KOPT-K1 (cell line): ENCODE measurements at regions not wholly inside any gene's neighbourhood (a gene's known extent, or its start where the extent isn't known, plus 50 kb on each side); places are given as distances from the start of the nearest gene placed in this dataset.

Experiments
- H3K27ac ChIP-seq: fragments of 200-600 bp; sonication (generic); 2 replicates; pipeline ENCODE4 v1.5.1; 2016; ENCODE audit warnings: antibody characterized with exemption, mild to moderate bottlenecking, low read depth, low read length; ENCODE audit not compliant: poor library complexity, severe bottlenecking
- H3K36me3 ChIP-seq: fragments of 200-600 bp; sonication (generic); 2 replicates; pipeline ENCODE4 v1.5.1; 2017; ENCODE audit warnings: antibody characterized with exemption, mild to moderate bottlenecking, low read length, moderate library complexity; ENCODE audit not compliant: insufficient read depth
- H3K9me3 ChIP-seq: fragments of 200-600 bp; sonication (generic); 2 replicates; pipeline ENCODE4 v1.5.1; 2017; ENCODE audit warnings: antibody characterized with exemption, low read length, mild to moderate bottlenecking; ENCODE audit not compliant: insufficient read depth, poor library complexity, severe bottlenecking

DNA sequence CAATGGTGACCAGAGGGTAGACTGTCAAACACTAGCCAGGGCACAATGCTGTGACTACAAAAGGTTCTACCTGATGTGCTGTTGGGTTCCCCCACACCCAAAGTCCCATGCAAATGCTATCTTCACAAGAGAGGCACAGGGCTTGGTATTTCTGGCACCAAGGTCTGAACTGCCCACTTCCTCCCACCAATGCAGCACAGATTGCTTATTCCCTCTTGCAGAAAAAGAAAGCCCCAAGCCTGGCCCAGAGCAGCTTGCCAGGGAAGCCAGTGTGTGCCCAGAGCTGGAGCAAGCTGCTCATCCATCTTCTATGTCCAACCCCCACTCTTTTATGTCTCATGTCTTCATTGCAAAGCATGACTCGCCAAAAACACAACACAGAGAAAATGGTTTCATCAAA lies 149.4 kb upstream of the CAMK1G start:
- H3K36me3 ChIP-seq: no peaks in the 10 kb centered on the region
- H3K27ac ChIP-seq: no peak overlapping the region
- H3K9me3 ChIP-seq: no peaks in the 10 kb centered on the region

DNA sequence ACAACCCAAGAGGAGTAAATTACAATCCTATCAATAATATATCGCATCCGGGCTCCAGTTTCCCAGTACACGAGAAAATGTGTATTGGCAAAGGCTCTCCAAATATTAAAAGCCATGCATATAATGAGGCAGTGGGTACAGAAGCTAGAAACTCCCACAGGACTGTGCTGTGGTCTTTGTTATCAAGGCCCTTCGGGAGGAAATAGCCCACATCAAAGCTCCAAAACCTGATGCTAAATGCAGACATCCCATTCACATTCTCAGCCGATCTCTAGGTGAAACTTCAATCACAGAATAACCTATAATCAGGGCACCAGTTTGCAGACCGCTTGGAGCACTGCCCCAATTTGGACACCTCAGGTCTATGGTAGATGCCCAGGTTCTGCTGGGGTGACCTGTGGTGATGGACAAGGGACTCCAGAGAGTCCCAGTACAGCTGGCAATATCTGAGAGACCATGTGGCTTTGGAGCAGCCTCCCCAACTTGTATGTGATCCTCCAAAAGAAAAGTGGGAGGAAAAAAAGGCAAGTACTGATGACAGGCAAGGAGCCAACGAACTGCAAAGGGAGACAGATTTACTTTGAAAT lies 148.8 kb upstream of the CAMK1G start:
- no peak overlapping the region for H3K27ac ChIP-seq
- H3K36me3 ChIP-seq: no peaks in the 10 kb centered on the region
- no peaks in the 10 kb centered on the region for H3K9me3 ChIP-seq

DNA sequence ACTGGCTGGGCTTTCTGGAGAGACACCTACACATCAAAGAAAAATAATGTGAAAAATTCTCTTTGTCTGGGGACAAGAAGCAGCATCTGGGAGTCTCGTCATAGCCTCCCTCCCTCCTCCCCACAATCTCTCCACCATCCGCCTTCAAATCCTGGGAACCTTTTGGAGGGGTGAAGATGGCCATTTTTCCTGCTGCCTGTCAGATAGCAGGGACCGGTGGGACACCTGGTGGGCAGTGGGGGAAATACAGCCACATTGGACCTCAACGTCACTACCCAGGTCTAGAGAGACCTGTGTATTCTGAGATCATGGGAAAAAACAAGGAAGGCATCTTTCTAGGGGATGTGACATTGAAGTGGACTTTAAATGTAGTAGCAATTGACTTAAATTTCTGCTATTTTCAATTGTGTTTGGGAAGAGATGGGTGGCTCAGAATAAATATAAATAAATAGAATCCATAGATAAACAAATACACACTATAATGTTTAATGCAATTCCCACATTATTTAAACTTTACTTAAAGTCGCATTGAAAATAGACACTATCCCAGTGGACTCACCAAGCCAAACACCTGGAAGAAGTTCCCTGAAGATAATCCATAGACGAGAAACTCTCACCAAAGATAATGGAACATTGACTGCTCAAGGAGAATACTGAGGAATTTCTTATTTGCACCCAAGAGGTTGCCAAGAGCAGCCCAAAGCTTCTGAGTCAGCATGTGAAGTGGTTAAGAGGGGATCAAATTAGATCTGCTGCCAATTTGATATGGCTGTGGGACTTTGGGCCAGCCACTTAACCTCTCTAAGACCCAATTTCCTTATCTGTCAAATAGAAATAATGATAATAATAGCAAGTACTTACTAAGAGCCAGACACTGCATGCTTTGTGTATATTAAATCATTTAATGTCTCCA lies 147.6 kb upstream of the CAMK1G start:
- Histone ChIP-seq H3K36me3 (no peaks in the 10 kb centered on the region), H3K9me3 (no peaks in the 10 kb centered on the region), H3K27ac (no peak overlapping the region)

DNA sequence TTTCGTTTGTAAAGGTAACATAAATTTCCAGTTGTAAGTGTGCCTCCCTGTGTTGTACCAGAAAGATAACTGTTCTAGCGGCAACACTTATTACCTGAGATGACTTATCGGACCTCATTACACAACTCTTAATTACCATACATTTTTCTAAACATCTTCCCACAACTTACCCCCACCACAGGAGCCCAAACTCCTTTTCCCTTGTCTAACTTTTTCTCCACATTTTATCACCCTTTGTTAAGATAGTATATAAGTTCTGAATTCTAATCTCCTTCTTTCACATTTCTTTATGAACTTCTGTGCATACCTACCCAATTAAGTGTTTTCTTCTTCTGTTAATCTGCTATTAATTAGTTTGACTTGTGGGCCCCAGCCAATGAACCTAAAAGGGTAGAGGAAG lies 143.7 kb upstream of the CAMK1G start:
- H3K27ac ChIP-seq: no peak overlapping the region
- H3K9me3 ChIP-seq: no peaks in the 10 kb centered on the region
- no peaks in the 10 kb centered on the region for H3K36me3 ChIP-seq

DNA sequence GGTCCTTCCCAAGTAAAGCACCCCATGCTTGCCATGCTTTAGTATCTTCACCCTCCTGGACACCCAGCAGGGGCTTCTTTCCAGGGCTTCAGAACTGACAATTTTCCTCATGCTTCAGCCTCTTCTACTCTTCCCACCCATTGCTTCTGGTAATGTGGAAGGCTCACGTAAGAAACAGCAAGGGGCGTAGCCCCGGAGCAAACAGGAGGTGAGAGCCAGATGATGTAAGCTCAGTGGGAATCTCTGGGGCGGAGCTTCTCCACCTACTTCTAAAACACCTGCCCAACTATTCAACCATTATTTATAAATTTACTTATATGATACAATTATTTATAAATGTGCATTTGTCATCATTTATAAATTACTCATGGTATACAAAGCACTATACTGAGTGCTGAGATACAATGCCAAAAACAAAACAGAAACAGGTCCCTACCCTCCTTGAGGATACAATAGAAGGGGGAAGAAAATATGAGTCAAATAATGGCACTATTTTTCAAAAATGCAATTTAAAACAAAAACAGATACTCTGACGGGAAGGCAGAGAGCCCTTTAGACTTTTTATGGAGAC lies 140.1 kb upstream of the CAMK1G start:
- Histone ChIP-seq H3K36me3 (no peaks in the 10 kb centered on the region), H3K9me3 (no peaks in the 10 kb centered on the region), H3K27ac (no peak overlapping the region)

DNA sequence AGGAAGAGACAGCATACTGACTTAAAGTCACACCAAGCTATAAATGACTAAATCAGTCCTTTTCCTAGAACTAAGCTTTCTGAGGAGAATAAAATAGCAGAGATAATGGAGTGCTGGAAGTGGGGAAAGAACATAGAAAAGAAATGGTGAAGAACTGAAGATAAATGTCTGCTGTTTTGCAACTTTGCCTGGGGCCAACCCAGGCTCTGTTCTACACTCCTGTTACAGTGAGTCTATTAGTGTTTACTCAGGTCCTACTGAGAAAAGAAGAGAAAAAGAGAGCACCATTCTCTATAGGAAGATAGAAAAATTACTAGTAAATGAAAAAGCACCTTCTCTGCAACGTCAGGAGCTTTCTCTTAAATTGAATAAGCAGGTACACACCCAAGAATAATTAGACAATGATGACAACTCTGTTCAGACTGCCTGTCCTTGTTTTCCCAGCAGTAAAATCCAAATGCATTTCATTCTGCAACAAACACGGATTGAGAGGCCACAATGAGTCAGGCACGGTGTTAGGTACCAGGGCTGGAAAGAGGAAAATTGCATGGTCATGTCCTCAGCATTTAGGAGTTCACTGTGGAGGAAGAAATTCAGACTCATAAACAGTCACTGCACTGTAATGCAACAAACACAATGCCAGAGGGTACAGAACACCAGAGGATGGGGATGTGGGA lies 139.4 kb upstream of the CAMK1G start:
- Histone ChIP-seq H3K27ac (no peak overlapping the region), H3K36me3 (no peaks in the 10 kb centered on the region), H3K9me3 (no peaks in the 10 kb centered on the region)

DNA sequence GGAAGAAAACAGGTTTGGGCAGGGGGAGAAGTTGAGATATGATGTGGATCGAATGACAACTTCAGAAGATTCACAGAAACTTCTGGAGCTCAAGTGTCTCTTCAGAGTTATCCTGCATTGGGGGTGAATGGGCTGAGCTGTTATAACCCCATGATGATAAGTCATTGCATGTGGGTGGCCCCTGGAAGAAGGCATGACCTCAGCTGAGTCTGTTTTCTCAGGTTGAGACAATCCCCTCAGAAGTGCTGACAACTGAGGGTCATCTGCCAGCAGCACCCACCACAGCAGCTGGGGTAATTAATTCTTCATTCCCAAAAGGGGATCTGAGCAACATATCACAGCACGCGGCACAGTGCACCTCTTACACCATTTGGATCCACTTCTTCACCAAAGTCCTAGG lies 138.6 kb upstream of the CAMK1G start:
- no peak overlapping the region for H3K27ac ChIP-seq
- no peaks in the 10 kb centered on the region for H3K9me3 ChIP-seq
- H3K36me3 ChIP-seq: no peaks in the 10 kb centered on the region

DNA sequence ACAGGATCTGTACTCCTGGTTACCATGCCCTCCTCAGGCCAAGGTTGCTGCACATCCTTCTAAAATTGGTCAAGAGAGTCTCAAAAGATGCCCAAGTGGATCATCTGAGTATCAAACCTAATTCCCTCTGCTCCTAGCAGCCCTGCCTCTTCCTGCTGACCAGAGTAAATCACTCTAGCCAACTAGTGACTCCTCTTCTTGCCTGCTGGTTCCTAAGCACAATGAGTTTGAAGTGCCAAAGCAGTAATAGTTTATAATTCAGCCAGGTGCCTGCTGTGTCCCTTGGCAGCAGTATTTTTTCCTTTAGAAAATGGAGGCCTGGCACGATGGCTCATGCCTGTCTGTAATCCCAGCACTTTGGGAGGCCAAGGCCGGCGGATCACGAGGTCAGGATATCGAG lies 137.9 kb upstream of the CAMK1G start:
- Histone ChIP-seq H3K27ac (no peak overlapping the region), H3K9me3 (no peaks in the 10 kb centered on the region), H3K36me3 (no peaks in the 10 kb centered on the region)

DNA sequence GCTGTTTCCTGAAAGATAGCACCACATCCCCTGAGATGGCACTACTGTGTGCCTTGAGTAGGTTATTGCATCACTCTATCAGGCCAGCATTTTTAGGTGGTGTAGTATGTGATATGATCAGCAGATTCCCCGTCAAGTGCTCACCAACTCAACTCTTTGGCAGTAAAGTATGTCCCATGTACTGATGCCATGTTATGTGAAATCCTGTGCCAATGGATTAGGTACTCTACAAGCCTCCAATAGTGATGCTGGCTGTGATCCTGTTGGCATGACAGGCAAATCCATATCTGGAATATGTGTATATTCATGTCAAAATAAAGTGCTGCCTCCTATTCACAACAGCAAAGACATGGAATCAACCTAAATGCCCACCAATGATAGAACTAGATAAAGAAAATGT lies 137.2 kb upstream of the CAMK1G start:
- Histone ChIP-seq H3K36me3 (no peaks in the 10 kb centered on the region), H3K27ac (no peak overlapping the region), H3K9me3 (no peaks in the 10 kb centered on the region)

DNA sequence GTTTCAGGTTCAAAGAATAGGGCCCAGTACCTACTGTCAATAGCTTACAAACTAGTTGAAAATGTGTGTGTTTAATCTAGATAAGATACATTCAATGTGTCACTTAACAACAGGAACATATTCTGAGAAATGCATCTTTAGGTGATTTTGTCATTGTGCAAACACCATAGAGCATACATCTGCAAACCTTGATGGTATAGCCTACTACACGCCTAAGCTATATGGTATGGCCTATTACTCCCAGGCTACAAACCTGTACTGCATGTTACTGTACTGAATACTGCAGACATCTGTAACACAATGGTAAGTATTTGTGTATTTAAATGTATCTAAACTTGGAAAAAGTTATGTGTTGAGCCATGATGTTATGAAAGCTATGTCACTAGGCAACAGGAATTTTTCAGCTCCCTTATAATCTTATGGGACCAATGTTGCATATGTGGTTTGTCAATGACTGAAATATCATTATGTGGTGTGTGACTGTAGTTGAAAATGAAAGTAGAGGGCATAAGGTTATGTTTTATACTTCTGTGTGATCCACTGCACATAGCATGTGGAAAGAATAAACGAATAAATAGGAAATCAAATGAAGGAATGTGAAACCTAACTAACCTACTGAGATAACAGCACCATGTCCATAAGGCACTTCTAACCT lies 129.0 kb upstream of the CAMK1G start:
- H3K36me3 ChIP-seq: no peaks in the 10 kb centered on the region
- H3K27ac ChIP-seq: no peak overlapping the region
- no peaks in the 10 kb centered on the region for H3K9me3 ChIP-seq

DNA sequence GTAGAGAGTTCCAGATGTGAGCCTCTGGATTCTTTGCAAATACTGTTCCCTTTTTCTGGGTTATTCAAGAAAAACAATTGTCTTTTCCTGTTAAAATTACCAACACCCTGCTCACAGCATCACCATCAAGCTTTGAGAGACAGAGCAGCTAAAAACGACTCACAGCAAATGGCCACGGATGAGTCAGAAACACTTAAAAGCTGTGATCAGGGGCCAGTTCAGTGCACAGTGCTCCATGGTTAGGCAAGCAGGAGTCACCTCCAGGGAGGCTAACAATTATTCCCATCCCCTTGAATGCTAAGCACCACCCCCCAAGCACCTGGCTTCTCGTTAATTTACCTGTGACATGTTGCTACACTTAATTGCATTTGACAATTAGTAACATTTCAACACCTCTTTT lies 128.4 kb upstream of the CAMK1G start:
- Histone ChIP-seq H3K36me3 (no peaks in the 10 kb centered on the region), H3K9me3 (no peaks in the 10 kb centered on the region), H3K27ac (no peak overlapping the region)

DNA sequence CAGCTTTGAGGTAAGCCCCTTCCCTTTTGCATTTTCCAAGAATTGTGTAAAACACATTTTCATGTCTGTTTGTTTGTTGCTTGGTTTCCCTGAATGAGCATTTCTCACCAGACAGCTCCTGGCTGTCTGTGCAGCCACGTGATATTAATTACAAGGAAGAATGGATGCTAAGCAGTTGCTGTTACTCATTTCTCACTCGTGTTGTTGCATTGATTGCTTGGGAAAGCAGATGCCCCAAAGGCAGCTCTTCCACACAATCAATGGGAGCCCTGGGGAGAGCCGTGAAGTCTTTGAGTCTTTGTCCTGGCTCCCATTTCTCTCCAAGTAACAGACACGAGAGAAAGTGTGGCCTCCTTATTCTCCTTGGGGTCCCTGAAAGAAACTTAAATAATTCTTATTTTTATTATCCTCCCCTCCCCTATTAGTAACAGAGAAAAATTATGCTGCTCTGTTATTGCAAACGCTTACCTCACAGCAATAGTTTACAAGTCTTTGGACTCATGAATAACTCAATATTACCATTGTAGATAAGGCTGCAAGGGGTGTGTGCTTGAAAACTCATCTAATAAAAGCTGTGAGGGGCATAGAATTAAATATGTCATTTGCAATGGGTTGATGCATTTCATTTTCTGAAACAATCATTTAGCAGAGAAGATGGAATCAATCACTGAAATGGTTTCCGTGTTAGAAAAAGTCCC lies 127.7 kb upstream of the CAMK1G start:
- Histone ChIP-seq H3K36me3 (no peaks in the 10 kb centered on the region), H3K9me3 (peaks cover 1% of the 10 kb centered on the region), H3K27ac (no peak overlapping the region)

DNA sequence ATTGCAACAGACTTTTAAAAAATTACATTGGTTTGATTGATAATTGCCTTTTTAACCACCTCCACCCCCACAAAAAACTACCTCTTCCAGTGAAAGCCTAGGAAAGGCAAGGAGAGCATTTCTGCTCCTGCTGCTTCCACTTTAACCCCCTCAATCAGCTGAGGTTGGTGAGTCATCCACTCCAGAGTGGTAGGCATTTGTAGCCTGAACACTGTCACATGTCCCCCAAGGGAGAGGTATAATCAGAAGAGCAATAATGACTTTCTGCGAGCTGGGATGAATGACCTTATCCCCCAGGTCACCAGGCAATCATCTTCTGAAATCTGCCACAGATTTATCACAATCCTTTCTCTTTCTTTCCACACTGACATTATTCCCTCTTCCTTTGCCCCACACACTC lies 126.6 kb upstream of the CAMK1G start:
- Histone ChIP-seq H3K9me3 (peaks cover 12% of the 10 kb centered on the region), H3K27ac (no peak overlapping the region), H3K36me3 (no peaks in the 10 kb centered on the region)

DNA sequence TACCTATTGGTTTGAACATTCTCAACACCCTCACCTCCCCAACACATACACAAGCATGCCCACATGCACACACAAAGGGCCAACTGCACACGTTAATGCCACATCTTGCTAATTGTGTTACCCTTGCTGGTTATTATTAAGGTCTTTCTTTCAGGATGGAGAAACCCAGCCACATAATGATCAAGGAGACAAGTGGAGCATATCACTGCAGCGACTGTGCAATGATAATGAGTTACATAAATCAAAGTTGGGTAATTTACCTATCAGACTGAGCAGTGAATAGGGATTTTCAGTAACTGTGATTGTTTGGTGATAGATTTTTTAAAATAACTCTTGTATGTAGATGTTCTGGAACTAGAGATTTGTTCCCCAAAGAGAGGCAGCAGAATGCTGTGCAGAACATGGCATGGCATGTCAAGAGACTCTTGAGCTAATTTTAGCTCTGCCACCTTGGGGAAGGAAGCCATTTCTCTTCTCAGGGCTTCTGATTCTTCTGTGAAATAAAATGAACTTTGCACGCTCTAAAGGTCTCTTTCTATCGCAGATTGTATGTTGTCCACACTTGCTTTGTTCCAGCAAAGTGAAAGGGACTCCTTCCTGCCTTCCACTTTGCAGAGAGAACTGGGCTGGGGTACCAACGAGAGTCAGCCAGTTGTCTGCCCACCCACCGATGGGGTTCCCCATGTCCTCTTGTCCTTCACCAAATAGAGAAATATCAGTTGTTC lies 126.0 kb upstream of the CAMK1G start:
- no peaks in the 10 kb centered on the region for H3K36me3 ChIP-seq

More for the DNA sequence above, 126.0 kb upstream of the CAMK1G start:
- H3K9me3 ChIP-seq: peaks cover 19% of the 10 kb centered on the region
- H3K27ac ChIP-seq: no peak overlapping the region
